Renal cortical epithelial cell (primary cell): ENCODE measurements at regions not wholly inside any gene's neighbourhood (a gene's known extent, or its start where the extent isn't known, plus 50 kb on each side); places are given as distances from the start of the nearest gene placed in this dataset.
"Not testable (repeated sequence)": the region's sequence is repeated elsewhere in the genome, so short reads cannot be mapped to it uniquely, and the experiment has no call there.

Source experiments
- DNase-seq: peaks from one replicate; pipeline ENCODE4 v3.0.0-alpha.2; 2011; ENCODE audit warnings: low read depth

DNA sequence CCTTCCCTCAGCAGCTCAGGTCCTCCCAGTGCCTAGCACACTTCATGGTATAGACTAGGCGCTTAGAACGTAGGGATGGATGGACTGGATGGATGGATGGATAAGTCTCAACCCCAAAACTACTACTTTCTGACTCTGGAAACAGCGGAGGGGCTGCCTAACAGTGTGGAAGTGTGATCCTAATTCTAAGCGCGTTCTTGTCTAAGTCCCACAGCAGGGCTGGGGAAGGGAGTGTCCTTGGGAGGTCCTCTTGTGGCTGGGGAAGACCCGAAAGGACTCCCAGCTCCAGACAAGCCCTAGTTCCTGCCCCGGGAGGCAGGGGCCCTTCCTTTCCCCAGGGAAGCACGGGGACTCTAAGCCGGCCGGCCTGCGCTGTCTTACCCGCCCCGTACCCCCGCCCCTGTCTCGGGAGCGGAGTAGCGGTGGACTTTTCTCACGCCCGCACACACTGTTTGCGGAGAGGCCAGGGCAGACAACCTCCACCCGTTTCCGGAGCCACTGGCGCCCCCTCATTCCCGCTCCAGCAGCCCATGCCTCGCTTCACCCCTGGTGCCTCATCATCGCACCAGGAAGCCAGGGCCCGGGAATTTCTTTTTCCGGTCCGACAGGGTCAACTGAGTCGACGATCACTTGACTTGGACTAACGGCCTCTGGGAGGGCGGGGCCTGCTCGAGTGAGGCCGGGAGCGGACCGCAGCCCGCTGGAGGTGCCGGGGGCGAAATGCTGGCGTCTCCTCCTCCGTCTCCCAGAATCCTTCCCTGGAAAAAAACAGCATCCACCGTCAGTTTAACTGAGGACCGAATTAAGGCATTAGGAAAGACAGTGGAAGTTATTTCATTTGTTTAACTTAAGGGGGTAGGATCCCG, 133.3 kb downstream of the TBC1D2B start:
- DNase-seq, result peak; percentile 72

DNA sequence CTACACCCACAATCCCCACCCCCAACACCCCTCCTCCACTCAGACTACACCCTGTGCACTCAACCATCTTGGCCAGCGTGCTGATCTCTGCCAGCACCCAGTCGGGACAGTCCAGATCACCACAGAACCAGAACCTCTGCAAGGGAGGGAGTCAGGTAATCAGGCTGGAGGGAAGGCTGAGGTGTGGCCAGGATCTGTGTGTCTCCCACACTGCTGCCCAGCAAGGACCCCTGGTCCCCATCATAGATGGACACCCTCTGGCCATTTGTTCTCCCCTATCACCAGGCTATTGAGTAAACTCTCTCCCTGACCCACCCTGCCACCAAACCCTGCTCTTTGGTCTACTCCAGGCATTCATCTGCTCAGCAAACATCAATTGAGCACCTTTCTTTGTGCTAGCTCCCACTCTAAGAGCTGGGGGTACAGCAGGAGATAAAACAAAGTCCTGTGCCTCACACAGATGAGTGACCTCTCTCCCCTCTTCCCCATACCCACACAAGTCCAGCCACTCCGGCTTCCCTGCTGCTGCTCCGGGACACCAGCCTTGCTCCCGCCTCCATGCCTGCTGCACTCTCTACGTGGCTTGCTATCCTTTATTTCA, 134.8 kb downstream of the TBC1D2B start:
- no peak for DNase-seq

DNA sequence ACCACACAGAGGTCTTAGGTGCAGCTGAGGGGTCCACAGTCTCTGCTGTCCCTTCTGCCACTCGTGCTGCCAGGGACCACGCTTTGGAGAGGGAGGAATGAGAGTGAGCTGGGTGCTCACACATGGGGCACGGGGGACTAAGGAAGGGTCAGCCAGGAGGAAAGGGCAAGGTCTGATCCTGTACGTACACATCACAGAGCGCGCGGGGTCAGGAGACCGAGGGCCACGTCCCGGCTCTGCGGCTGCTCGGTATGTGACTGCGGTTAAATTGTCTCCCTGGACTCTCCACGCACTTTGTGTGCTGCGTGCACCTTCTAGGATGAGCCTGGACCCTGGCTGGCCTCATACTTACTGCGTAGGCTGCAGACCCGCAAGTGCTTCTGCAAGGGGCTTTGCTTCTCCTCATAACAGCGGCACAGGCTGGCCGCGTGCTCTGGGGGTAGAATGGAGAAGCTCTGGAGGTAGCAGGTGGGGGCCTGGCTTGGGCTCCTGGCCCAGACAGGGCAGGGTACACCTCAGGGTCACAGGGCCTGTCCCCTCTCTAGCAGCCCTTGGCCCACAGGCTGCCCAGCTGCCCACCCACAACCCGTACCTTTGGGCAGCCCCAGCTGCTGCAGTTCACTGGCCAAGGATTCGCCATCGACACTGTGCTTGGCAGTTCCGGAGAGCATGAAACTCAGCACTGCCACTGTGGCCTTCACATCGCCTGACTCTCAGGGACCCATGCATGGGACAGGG, 136.3 kb downstream of the TBC1D2B start:
- DNase-seq, result not testable (repeated sequence)

DNA sequence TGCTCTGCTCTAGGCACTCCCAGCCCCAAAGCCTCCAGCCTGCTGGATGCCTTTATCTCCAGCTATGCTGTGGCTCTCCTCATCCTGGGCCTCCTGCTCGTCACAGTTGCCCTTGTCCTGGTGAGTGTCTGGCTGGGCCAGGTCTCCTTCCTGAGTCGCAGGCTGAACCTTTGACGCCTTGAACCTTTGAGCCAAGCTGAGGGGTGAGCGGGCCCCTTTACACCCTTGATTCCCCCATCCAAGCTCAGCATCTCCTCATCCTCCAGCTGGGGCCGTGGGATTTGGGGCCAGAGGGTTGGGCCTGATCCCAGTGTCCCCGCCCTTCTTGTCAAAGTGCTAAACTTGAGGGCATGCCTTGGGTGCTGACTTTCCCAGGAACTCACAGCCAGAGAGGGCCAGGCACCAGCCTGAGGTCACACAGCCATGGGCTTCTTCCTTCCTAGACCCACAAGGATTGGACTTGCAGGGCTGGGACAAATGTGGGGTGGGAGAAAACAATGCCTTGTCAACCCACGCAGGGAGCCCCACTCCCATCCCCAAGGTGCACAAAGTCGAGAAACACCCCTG, 137.0 kb downstream of the TBC1D2B start:
- DNase-seq, result no peak

DNA sequence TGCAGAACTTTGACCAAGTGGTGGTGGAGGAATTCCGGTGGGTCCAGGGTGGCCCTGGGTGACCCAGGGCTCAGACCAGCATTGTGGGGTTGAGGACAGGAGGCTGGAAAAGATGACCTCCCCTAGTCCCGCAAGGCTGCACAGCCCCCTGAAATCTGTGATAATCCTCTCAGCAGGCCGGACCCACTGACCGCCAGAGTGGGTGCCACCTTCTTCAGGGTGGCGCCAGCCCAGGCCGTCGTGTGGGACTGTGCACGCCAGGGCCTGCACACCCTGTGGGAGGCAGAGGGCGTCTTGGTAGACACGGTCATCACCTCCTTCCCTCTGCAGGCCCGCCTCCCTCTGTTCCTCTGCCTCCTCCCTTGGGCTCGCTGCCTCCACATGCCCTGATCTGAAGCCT, 137.7 kb downstream of the TBC1D2B start:
- no peak for DNase-seq

DNA sequence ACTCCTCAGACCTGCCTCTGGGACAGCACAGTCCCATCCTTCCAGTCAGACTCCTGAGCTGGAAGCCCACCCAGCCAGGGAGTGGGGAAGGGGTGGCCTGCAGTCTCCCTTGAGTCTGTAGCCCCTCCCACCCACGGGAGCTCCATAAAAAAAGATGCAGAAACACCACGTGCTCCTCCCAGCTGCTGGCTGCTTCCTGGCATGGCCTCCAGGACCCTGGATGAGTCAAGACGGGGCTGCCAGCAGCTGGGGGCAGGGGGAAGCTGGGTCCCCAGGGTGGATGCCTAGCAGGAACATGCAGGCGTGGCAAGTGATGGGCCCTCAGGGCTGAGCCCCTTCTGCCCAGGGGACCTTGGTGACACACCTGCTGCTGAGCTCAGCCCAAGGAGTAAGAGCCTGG, 138.5 kb downstream of the TBC1D2B start:
- DNase-seq, result not testable (repeated sequence)

DNA sequence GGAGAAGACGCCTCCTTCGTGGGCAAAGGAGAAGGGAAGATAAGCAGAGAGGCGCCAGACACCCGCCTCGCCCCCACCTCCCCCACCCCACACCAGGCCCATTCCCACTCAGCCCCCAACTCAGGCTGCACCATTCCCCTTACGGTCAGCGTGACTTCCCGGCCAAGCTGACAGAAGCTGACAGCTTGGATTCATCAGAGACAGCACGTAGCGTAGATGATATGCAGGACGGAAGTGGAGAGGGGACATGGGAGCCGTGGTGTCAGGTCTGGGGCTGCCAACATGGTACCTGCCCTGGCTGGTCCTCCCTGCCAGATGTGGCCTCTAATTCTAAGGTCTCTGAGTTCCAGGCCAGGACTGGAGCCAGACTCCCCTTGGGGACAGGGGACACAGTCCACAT, 139.0 kb downstream of the TBC1D2B start:
- DNase-seq, result not testable (repeated sequence)

DNA sequence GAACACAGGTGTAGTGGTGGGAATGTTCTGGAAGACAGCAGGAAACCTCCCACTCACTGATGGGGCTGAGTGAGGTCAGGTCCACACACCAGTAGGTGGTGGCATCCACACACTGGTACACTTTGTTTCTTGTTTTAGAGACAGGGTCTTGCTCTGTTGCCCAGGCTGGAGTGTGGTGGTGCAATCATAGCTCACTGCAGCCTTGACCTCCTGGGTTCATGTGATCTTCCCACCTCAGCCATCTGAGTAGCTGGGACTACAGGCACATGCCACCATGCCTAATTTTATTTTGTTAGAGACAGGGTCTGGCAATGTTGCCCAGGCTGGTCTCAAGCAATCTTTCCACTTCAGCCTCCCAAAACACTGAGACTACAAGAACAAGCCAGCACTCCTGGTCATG, 140.9 kb downstream of the TBC1D2B start:
- DNase-seq, result not testable (repeated sequence)

DNA sequence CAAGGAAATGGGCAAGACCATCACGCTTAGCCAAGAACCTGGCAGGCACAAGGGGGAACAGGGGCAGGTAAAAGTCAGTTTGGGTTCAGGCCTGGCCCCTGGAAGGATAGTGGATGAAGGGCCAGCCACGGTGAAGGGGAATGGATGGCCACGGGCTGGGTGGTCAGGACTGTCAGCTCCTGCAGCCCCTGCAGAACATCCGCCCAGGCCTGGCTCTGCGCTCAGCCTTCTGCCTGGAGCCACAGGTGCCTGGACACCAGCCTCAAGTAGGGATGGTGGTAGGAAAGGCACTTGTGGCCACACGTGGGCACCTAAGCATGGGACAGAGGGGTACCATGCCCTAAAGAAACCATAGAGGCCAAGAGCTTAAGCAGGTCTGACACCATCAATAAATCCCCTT, 143.0 kb downstream of the TBC1D2B start:
- DNase-seq, result not testable (repeated sequence)

DNA sequence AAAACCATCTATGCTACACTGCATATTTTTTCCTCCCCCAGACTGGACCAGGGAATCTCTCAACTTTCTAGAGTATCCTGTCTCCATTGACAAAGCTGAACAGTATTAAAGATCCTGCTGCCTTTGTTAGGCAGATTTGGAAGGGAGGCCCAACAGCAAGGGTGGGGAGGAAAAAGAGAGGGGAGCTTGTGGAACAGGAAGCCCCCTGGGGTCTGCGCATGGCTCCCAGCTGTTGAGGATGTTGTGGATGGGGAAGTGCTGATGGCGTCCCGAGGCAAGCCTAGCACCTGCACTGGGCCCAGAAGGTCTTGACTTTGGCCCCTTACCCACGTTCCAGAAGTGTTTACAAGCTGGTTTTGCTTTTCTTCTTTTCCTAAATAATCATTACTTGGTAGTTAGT, 146.6 kb downstream of the TBC1D2B start:
- DNase-seq, result not testable (repeated sequence)

DNA sequence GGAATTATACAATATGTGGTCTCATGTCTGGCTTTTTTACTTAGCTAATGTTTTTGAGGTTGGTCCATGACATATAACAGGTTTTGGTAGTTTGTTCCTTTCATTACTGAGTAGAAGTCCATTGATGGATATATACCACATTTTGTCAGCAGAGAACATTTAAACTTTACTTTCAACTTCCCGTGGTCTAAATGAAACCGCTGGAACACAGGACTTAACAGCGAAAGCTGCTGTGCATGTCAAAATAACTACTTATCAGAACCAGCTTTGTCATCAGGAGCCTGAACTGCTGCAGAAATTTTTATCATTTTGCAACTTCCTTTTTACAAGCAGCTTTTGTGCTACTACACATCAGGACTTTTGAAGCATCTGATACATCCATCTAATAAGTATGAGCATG, 147.0 kb downstream of the TBC1D2B start:
- DNase-seq, result not testable (repeated sequence)

DNA sequence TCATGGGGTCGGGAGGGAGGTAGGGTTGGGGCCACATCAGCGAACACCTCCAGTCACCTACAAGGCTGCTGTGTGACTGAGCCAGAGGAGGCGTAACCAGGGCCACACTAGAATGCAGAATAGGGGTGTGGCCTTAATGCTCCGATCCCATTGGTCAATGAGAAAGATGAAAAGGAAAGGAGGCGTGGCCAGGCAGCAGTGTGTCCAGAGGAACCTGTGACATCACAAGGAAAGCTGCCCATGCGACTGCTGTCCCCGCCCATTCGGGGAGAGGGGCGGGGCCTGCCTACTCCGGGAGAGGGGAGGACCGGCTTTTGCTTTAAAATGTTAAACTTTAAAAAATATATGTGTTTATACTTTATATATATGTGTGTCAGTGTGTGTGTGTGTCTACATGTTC, 150.7 kb downstream of the TBC1D2B start:
- DNase-seq, result not testable (repeated sequence)

DNA sequence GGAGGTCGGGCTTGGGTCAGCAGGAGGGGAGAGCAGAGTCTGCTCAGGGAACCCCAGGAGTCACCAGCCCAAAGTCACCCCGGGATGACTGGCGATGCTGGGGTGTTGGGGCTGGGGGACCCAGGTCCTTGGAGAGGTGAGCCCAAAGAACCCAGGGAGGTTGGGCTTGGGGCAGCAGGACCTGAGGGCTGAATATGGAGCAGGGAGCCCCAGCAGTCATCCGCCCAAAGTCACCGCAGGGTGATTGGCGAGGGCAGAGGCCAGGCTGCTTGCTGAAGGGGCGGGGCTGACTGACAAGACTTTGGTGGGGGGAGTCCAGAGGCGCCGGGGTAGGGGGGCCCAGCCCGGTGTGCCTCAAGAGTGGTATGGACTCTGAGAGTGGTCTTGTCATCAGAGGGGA, 151.2 kb downstream of the TBC1D2B start:
- DNase-seq, result not testable (repeated sequence)

DNA sequence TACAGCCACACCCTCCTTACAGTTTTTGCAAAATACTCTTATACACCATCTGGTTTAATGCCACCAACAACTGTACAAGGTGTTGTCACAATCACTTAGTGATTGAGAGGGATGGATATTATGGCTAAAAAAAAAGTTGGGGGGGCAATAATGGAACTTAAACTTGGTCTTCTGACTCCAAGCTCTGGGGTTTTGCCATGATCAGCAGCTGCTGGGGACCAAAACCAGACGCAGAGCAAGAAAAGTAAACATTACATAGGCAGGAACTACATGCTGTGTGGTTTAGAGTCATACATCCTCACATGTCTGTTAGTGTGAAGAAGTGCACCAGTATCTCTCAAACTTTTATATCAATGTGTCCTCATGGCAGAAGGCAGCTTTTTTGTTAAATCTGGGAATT, 152.4 kb downstream of the TBC1D2B start:
- DNase-seq, result not testable (repeated sequence)

DNA sequence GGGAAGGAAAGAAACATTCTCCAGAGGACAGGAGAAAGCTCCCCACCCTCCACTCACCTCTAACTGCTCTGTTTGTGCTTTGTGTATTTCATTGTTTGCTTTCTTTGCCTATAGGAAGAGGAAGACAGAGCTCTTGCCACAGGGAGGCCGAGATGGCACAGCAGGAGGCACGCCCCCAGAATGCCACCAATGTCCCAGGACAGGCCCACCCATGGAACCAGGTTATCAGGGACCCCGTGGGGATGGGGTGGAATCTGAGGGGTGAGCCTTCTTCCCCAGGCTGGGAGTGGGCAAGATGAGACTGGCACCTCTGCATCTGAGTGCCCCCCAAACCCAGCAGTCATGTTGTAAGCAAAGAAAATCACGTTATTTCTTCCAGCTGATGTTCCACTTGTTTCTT, 155.8 kb downstream of the TBC1D2B start:
- no peak for DNase-seq

DNA sequence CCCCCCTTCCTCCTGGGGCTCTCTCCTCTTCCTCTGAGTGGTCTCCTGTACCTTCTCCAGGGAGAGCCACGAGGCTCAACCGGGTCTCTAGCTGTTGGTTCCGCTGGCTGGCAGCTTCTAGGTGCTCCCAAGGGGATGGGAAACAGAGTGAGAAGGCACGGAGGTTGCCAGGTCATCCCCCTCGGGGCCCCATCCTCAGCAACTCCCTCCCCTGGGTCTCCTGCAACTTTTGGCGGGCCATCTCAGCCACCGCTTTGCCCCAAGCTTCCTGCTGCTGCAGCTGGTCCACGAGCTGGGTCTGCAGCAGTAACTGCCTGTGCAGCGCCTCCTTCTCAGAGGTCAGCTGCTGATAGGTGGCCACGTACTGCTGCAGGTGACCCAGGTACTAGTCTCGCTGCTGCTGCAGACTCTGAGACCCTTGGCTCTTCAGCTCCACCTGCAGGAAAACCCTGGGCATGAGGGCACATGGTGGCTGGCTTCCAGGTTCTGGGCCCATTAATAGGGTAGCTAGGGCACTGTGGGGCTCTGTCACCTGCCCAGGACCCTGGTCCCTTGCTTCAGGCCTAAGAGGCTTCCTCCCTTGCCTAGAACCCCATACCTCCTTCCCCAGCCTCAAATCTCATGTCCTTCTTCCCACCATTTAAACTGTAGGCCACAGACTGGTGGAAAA, 160.4 kb downstream of the TBC1D2B start:
- DNase-seq, result not testable (repeated sequence)

DNA sequence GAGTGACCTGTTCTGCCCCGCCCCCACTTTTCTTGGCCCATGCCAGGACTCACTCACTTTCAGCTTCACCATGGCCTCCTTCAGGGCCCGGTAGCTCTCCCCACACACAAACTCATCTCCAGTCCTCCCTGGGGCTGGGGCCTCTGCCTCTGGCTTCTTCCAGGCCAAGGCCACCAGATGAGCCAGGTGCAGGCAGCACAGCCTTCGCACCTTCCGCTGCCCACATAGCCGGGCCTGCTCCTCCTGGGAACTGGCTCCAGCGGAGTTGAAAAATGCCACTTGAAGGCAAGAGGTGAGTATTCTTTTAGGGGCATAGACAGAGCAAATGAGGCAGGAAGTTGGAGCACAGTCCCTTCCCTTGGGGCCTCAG, 161.6 kb downstream of the TBC1D2B start:
- DNase-seq, result not testable (repeated sequence)

DNA sequence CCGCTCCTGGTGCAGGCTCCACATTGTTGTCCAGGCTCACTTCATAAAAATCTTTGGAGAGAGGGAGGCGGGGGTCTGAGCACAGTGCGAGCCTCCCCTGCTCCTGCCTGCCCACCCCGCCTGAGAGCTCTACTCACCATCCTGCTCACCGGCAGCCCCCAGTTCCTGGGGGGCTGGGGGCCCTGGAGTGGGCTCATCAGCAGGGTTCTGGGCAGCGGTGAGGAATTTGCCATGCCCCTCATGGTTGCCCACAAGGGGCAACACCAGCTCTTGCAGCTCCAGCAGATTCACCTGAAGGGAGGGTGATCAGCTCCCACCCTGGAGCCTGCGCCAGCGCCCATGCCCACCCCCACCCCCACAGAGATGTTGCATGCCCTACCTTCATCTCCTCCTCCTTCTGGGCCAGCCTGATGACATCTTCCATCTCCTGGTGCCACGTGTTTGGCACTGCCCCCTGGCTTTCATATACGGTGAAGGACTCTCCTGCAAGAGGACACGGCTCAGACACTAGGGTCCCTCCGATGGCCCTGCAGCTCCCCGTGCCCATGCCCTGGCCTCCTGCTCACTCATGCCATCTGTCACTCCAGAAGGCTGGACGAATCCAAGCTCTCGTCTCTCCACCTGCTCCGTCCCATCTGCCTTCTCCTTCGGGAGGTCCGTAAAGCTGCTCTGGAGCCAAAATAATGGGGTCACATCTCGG, 162.1 kb downstream of the TBC1D2B start:
- no peak for DNase-seq

DNA sequence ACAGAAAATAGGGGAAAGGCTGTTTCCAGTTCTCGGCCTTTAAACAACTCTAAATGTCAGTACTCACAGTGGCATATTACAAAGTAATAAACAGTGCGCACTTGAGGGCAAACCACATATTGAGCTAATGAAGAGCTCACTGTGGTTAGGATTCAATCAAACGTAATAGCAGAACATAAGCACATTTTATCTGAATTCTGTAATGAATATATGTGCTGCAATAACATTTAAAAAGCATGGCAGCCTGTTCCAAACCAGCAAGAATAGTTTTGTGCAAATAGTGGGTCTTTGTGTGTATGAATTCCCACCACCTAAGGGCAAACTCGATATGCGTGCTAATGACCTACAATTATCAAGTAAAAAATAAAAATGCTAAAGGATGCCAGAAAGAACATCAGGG, 163.0 kb downstream of the TBC1D2B start:
- not testable (repeated sequence) for DNase-seq

DNA sequence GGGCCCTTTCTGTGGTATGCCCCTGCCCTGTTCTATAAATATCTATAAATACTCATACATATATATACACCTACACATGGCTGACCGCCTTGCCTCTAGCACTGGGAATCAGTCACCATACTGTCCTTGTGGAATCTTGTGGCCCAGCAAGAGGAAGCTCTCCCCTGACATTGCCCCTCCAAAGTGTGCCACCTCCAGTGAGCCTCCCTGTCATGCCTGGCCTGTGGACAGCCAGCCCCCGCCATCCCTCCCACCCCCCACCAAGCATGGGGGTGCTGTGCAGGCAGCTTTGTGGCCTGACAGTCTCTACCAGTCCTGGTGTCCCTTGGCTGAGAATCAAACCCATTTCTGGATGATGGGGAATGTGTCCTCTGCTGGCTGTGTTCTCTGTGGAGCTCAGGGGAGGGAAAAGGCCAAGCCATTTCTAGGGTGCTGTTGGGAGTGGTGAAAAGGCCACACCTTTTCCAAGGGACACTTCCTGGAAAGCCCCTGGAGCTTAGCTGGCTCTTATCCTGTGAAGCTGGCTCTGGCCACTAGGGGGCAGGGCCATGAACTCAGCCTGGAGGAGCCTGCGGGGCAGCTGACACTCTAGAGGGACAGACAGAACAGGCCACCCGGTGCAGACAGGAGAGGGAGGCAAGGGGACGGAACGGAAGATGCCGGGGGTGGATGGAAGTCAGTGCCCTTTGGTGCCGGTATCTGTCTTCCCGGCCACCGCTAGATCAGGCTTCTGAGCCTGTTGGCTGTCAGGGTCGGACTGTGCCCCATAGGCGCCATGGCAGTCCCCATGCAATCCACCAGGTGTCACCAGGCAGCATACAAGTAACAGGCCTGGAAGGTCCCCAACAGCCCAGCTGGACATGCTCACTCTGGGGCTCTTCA, 167.2 kb downstream of the TBC1D2B start:
- DNase-seq, result peak; percentile 73
